Aorta (tissue), 5 donors: ENCODE measurements at regions not wholly inside any gene's neighbourhood (a gene's known extent, or its start where the extent isn't known, plus 50 kb on each side); places are given as distances from the start of the nearest gene placed in this dataset.

Source experiments
- ATAC-seq: fragments of 200-7000 bp; cut with Tn5 transposase; one replicate; pipeline ENCODE4 v1.9.1; 2022; ENCODE audit warnings: moderate library complexity; ENCODE audit not compliant: low FRiP score
- DNase-seq, 2 donors: peaks; one replicate each; pipeline ENCODE4 v3.0.0-alpha.2; 2020
- H3K27ac ChIP-seq, 2 donors: one replicate each; pipeline ENCODE4 v1.5.1; 2013; ENCODE audit warnings: low read length in 2 of 2, mild to moderate bottlenecking in 2 of 2, moderate library complexity in 2 of 2, control low read depth in 1 of 2, inconsistent platforms in 1 of 2, low read depth in 1 of 2
- H3K27me3 ChIP-seq, 2 donors: one replicate each; pipeline ENCODE4 v1.6.1; 2013; ENCODE audit warnings: control low read depth in 1 of 2, low read length in 1 of 2, mild to moderate bottlenecking in 1 of 2, moderate library complexity in 1 of 2; ENCODE audit not compliant: insufficient read depth in 2 of 2, control insufficient read depth in 1 of 2
- H3K36me3 ChIP-seq, 2 donors: one replicate each; pipeline ENCODE4 v1.6.1; 2013; ENCODE audit warnings: control low read depth in 1 of 2, low read length in 1 of 2, mild to moderate bottlenecking in 1 of 2; ENCODE audit not compliant: insufficient read depth in 2 of 2, control insufficient read depth in 1 of 2
- H3K4me1 ChIP-seq, 2 donors: one replicate each; pipeline ENCODE4 v1.6.1; 2013; ENCODE audit warnings: low read length in 2 of 2, control low read depth in 1 of 2, mild to moderate bottlenecking in 1 of 2, moderate library complexity in 1 of 2; ENCODE audit not compliant: insufficient read depth in 2 of 2, control insufficient read depth in 1 of 2
- H3K4me3 ChIP-seq, 2 donors: one replicate each; pipeline ENCODE4 v1.5.1; 2013; ENCODE audit warnings: low read length in 2 of 2, control low read depth in 1 of 2, mild to moderate bottlenecking in 1 of 2
- H3K9me3 ChIP-seq: one replicate; pipeline ENCODE4 v1.6.1; 2013; ENCODE audit warnings: mild to moderate bottlenecking, low read length; ENCODE audit not compliant: control insufficient read depth
- WGBS, 2 donors: extraction: QIAGEN DNeasy Blood & Tissue Kit; methylation state at CpG; one replicate each; pipeline ENCODE4 v1.1.7; 2013; 5-methylcytosine and 5-hydroxymethylcytosine counted together
- intact Hi-C, 2 donors: fragments of 100-400 bp; cut with DNase I; formaldehyde crosslinking; loops; one replicate each; pipeline versions ENCODE4 v1.14.2 to v1.15.0; 2022
- donor health status: healthy with polysubstance abuse.
- donor health status: Bipolar disorder and iron deficiency.
- donor health status: DM: no; HTN: no; CAD: no.
- donor health status: DM: no; HTN: no; CAD: no.
- donor health status: DM: yes; HTN: yes; CAD: no.

GRCh38 chr4:189779281-189779980 lies 161.2 kb upstream of the FRG1 start:
- ATAC-seq (no peak), DNase-seq (no peak)
- Histone ChIP-seq H3K9me3 (peaks cover 7% of the 10 kb centered on the region), H3K27ac (no peak overlapping the region), H3K27me3 (no peaks in the 10 kb centered on the region), H3K4me3 (no peak overlapping the region), H3K36me3 (no peaks in the 10 kb centered on the region), H3K4me1 (no peaks in the 10 kb centered on the region)
- intact Hi-C loops, result no loop called here
- WGBS, 2 donors, result 52 to 69% methylated on average over 7 of the region's 7 CpGs

GRCh38 chr4:189780391-189780790 lies 160.3 kb upstream of the FRG1 start:
- no peaks in the 10 kb centered on the region for H3K4me1 ChIP-seq
- ATAC-seq, result no peak
- no peak overlapping the region for H3K27ac ChIP-seq
- H3K9me3 ChIP-seq, result peaks cover 7% of the 10 kb centered on the region
- H3K27me3 ChIP-seq, result no peaks in the 10 kb centered on the region
- no peak overlapping the region for H3K4me3 ChIP-seq
- no peaks in the 10 kb centered on the region for H3K36me3 ChIP-seq
- WGBS, 2 donors, result 8 to 11% methylated on average over 5 of the region's 5 CpGs
- intact Hi-C loops, result no loop called here
- DNase-seq, result no peak

- no peak overlapping the region for H3K4me3 ChIP-seq
- H3K27ac ChIP-seq, result no peak overlapping the region
- no peak for ATAC-seq
- DNase-seq, result no peak
- no peaks in the 10 kb centered on the region for H3K36me3 ChIP-seq
- no peaks in the 10 kb centered on the region for H3K27me3 ChIP-seq
- peaks cover 5% of the 10 kb centered on the region for H3K9me3 ChIP-seq
- no peaks in the 10 kb centered on the region for H3K4me1 ChIP-seq
- intact Hi-C loops, result no loop called here
Measured at GRCh38 chr4:189784651-189785050, 156.0 kb upstream of the FRG1 start.

GRCh38 chr4:189785257-189785656 lies 155.4 kb upstream of the FRG1 start:
- 69 to 71% methylated on average over 5 of the region's 5 CpGs for WGBS, 2 donors

GRCh38 chr4:189786447-189786846 lies 154.2 kb upstream of the FRG1 start:
- DNase-seq (no peak), ATAC-seq (no peak)
- H3K36me3 ChIP-seq, result no peaks in the 10 kb centered on the region
- no peaks in the 10 kb centered on the region for H3K27me3 ChIP-seq
- intact Hi-C loops, result no loop called here
- H3K9me3 ChIP-seq, result peaks cover 5% of the 10 kb centered on the region
- H3K27ac ChIP-seq, result no peak overlapping the region
- no peak overlapping the region for H3K4me3 ChIP-seq
- WGBS, 2 donors, result 86 to 91% methylated on average over 5 of the region's 5 CpGs
- no peaks in the 10 kb centered on the region for H3K4me1 ChIP-seq

More at GRCh38 chr4:189785257-189785656, 155.4 kb upstream of the FRG1 start:
- H3K27ac ChIP-seq, result no peak overlapping the region
- ATAC-seq (no peak), DNase-seq (no peak)
- H3K4me3 ChIP-seq, result no peak overlapping the region
- H3K27me3 ChIP-seq, result no peaks in the 10 kb centered on the region
- H3K36me3 ChIP-seq, result no peaks in the 10 kb centered on the region
- no peaks in the 10 kb centered on the region for H3K4me1 ChIP-seq
- intact Hi-C loops, result no loop called here
- peaks cover 5% of the 10 kb centered on the region for H3K9me3 ChIP-seq

GRCh38 chr4:189787216-189788031 lies 153.2 kb upstream of the FRG1 start:
- Histone ChIP-seq H3K27me3 (no peaks in the 10 kb centered on the region), H3K9me3 (peaks cover 2% of the 10 kb centered on the region), H3K36me3 (no peaks in the 10 kb centered on the region), H3K4me1 (no peaks in the 10 kb centered on the region), H3K27ac (no peak overlapping the region), H3K4me3 (no peak overlapping the region)
- WGBS, 2 donors, result 78 to 81% methylated on average over 19 of the region's 19 CpGs
- no peak for ATAC-seq
- intact Hi-C loops, result no loop called here
- DNase-seq, result no peak

- H3K4me3 ChIP-seq, result no peak overlapping the region
- ATAC-seq (peak; percentile 77), DNase-seq (peak; percentile 58 to 80)
- H3K9me3 ChIP-seq, result no peaks in the 10 kb centered on the region
- no peaks in the 10 kb centered on the region for H3K27me3 ChIP-seq
- H3K27ac ChIP-seq, result no peak overlapping the region
- no peaks in the 10 kb centered on the region for H3K36me3 ChIP-seq
- whole genome bisulfite sequencing, 2 donors, result 21% methylated on average over 20 of the region's 20 CpGs
- intact Hi-C loops, result no loop called here
- no peaks in the 10 kb centered on the region for H3K4me1 ChIP-seq
Measured at GRCh38 chr4:189792924-189793618, 147.6 kb upstream of the FRG1 start.

- no peaks in the 10 kb centered on the region for H3K36me3 ChIP-seq
- ATAC-seq, result no peak
- intact Hi-C loops, result no loop called here
- DNase-seq, result no peak
- H3K27ac ChIP-seq, result no peak overlapping the region
- peaks cover 2% of the 10 kb centered on the region for H3K9me3 ChIP-seq
- no peaks in the 10 kb centered on the region for H3K4me1 ChIP-seq
- 87 to 93% methylated on average over 5 of the region's 5 CpGs for WGBS, 2 donors
- no peak overlapping the region for H3K4me3 ChIP-seq
- no peaks in the 10 kb centered on the region for H3K27me3 ChIP-seq
Measured at GRCh38 chr4:189800545-189801088, 140.1 kb upstream of the FRG1 start.
